Muscle of back (tissue), 3 donors: ENCODE measurements at regions not wholly inside any gene's neighbourhood (a gene's known extent, or its start where the extent isn't known, plus 50 kb on each side); places are given as distances from the start of the nearest gene placed in this dataset.
A peak's percentile ranks its signal among the peaks of the same experiment; 100 is the strongest.

Source experiments
- DNase-seq, 3 donors: peaks; one replicate each; pipeline versions ENCODE4 v3.0.0 to v3.0.0-alpha.2; 2013

DNA sequence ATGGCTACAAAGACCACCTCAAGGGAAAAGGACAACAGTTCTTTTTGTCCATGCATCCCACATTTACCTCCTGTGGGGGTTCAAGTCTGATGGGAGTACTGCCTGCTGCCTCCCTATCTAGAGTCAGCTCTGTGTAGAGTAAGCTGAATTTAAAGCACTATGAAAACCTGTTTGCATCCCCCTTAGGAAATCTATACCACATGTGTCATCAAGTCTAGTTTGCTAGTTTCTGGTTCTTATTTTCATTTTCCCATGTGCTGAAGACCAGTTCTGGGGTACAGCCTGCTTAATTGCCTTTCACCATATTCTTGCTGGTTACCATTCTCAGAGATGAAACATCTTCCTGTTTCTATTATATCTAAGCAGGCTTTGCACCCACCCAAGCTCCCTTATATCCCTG lies 470.3 kb downstream of the MBD2 start:
- no peak for DNase-seq

DNA sequence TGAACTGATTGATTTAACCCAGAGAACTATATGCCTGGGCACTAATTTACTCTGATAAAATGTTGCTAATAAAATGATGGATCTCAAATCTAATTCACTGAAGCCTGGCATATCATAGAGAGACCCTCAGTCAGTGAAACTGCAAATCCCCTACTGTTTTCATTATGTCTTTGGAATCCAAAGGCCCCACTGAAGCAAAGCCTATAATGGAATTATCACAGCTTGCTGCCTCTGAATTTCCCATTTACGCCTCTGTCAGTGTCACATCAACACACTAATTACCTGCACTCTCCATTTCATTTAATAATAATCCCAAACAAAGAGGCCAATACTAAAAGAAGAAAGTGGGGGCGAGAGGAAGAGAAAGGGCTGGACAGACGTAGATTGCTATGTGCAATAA lies 470.9 kb downstream of the MBD2 start:
- DNase-seq, result no peak

DNA sequence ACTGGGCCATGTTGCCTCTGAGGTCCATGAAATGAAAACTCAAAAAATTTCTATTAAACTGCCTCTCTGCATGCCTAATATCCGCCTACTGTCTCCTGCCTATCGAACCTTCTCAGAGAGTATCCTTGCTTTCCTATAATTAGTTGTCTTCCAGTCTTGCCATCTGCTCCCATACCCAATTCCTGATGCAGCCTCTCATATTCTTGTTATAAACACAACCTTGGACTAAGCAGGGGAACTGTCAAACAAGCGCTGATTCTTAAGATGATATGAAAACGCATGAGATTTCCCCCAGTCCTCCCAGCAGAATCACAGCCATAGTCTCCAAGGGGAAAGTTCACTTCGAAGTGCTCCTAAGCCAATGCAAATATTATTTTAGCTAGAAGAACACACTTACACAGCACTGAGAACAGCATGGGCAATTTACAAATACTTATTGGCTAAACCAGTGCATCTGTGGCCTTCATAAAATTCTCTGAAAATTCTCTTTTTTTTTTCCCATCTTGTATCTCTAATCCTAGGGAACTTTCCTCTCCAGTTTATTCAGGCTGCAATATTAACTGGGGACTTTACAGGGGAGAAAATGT lies 471.6 kb downstream of the MBD2 start:
- DNase-seq, result no peak

DNA sequence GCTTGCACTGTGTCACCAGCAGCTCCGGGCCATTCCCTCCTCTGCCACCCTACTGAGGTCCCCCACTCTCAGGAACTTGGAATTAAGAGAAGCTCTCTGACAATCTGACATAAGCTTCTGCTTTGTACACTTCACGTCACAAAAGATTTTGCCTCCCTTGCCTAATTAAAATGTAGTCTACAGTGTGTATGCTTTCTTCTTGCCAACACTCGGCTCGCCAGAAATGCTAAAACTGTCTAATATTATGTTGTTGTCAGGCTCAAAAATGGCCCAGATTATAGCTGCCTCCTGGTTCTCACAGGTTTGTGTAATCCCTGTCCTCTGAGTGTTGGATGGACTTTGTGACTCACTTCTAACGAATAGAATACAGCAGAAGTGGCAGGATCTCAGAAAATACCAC lies 474.7 kb downstream of the MBD2 start:
- DNase-seq, result no peak

DNA sequence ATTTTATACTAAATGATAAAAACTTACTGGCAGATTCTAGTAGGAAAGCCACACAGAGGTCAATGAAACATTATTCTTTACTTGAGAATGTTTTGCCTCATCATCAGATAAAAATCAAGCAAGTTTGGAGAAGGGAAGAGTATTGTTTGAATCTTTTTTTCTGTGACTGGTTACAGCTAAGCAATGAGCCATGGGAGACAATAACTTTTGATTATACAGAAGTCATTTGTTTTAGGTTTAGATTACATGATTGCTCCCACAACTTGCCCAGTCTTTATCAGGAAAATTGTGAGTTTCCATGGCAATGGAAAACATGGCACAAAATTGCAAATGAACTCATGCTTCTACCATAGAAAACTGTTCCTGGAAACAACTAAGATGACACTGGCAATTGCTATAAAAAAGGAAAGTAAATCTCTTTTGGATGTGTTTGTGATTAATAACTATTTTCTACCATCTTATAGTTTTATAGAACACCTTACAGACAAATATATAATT lies 476.8 kb downstream of the MBD2 start:
- DNase-seq, result peak in 1 of 3 donors; percentile 13

DNA sequence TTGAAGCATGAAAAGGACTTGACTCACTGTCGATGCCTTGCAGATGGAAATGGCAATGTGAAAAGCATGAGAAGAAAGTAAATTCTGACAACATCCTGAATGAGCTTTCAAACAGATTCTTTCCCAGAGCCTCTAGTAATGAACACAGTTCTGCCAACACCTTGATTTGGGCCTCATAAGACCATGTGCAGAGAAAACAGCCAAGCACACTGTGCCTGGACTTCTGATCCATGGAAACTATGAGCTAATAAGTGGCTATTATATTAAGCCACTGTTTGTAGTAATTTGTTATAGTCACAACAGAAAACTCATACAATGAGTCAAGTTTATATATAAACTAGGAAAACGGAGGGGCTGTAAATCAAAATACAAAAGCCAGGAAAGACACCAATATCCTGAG lies 477.3 kb downstream of the MBD2 start:
- peak in 1 of 3 donors; percentile 10 for DNase-seq

DNA sequence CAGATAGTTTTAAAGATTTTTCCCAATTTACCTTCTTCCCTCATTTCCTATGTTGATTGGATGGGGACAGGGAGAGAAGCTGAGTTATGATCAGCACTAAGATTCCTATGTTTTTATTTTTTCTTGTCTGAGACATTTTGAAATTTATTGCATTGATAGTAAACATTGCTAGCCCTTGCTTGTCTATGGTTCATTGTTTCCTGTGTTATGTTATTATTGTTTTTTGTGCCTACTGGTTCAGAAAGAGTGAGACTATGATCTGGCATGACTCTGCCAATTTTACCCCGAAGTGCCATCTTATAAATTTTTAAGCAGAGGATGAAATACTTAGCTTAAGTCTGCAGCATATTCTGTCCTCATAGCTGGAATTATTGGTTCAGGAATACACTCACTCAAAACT lies 478.5 kb downstream of the MBD2 start:
- DNase-seq, result no peak

DNA sequence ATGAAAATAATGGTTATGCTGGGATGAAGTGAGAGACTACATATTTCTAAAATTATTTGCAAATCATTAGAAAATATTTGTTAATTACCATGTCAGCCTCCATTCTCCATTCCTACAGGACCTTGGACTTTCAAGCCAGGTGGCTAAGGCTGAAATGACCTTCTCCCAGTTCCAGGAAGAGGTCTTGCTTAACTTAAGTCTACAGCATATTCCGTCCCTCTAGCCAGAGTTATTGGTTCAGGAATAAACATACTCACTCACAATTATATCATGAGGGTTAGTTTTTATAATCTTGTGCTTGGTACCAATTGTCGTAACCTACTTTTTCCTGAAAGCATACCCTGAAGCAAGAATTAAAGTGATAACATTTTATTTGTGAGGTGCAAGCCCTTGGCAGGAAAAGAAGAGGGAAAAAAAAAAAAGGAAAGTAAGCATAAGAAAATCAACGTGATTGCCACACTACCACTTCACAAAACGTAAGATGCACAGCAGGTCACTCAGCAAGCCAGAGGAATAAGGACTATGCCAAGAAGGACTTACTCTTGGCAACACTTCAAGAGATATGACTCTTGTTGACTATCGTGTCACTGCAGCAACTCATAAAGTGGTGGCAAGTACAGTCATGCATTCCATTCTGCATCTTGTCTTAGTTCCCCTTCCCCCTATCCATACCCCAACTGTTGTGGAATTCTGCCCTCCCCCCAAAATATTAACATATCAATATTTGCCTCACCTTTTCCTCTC lies 479.1 kb downstream of the MBD2 start:
- peak in 1 of 3 donors; percentile 19 for DNase-seq

DNA sequence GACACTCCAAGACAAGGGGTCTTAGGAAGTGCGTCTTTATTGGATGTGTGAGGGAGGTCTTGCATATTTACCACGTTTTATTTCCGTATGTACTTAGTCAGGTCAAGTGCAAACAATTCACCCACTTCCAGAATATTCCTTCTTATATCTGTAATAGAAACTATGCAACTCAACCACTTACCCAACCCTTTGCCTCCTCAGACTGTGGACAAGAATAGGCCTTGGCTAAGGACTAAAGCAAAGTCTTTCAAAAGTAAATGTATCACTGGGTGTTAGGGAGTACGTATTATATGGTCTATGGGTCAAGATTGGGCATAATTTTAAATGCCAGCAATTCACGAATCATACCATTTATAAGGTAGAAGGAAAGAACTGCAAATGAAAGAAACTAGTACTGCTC lies 484.8 kb downstream of the MBD2 start:
- DNase-seq, result no peak

DNA sequence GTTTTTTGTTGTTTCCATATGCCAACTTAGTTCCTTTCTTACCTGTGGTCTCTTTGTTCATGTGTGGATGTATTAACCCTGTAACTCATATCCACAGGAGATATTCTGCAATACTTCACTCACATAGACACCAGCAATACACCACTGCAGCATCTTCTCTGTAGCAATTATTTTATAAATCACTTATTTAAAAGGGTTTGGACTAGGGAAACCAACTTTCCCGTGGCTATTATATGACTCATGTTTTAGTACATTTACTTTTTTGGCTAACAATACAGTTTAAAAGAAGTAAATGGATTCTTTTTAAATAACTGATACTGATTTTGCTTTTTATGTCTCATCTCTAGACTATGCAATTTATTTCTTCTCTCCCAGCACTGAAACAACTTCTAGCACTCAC lies 488.9 kb downstream of the MBD2 start:
- DNase-seq, result no peak

DNA sequence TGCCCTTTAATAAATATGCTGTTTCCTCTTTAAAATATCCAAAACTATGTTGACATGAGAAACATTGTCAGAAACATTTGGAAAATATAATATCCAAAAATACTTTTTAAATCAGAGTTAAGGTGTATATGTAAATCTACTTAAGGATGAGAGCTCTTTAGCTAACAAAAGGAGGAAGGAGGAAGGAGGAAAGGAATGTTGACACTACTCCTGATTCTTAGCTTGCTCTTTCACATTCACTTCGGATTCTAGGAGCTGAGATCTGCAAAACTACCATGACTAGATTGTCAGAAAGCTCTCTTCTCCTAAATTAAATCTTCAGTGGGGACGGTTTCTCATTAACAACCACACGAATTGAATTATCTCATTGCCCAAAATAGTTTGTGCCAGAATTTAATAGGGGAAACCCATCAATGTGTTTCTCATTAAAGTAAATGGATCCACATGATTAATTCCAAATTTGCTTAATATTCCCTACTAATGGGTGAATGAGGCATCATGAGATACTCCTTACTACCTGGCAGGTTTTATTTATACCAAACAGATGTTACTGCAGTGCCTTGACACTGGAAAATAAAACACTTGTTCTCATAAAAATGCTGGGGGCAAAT lies 509.1 kb downstream of the MBD2 start:
- DNase-seq, result no peak

DNA sequence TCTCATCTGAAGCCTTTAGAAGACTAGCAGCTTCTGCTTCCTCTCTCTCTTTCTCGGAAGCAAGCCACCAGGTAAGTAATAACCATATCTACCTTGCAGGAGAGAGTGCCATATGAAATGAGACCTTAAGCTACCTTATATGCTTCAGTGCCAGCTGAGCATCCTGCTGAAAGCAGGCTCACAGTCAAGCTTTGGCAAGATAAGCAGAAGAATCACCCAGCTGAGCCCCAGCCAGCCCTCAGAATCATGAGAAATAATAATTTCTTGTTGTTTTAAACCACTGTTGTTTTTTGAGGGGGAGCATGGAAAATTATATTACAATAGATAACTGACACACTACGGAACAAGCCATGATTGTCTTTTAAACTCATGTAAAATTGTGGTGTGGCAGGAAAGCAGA lies 514.4 kb downstream of the MBD2 start:
- DNase-seq, result no peak

DNA sequence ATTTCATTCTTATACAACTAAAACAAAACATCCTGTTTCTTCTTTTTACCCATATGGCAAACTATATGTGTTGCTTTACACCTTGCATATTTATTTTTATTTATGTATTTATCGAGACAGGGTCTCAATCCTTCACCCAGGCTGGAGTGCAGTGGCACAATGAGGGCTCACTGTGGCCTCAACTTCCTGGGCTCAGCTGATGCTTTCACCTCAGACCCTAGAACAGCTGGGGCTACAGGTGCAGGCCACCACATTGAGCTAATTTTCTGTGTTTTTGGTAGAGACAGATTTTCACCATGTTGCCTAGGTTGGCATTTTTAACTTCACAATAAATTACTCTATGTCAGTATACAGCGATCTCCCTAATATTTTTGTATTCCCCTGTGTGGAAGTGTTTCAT lies 522.0 kb downstream of the MBD2 start:
- DNase-seq, result no peak

DNA sequence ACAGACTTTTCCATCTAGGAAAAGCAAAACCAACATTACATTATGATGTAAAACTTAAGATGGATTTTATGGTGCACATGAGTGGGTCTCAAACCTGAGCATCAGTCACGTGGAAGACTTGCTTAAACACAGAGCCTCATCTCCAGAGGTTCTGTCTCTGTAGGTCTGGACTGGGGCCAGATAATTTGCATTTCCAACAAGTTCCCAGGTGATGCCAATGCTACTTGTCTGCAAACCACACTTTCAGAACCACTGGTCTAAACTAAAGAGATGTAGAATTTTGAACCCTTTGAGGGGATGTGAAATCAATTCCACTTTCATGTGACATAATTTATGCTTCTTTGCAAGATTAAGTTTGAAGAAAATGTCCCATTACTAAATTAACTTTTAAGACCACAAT lies 522.8 kb downstream of the MBD2 start:
- no peak for DNase-seq

DNA sequence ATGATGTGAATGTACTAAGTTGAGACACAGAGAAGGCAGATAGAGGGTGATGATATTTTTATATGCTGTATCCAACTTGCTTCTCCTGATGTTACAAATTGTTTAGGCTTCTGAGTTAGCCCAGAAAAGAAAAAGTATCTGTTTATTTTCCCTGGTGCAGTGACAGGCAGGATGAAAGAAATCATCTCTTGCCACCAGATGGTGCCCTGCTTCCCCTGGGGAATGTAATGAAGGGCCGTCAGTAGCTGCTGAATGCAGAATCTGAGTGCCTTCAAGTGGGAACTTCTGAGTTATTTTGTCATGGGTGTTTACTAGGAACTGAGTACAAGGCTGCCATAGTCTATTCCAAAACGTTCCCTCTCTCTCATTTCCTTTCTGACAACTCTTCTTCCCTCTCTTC lies 525.6 kb downstream of the MBD2 start:
- DNase-seq, result peak in 2 of 3 donors; percentile 0 to 12

DNA sequence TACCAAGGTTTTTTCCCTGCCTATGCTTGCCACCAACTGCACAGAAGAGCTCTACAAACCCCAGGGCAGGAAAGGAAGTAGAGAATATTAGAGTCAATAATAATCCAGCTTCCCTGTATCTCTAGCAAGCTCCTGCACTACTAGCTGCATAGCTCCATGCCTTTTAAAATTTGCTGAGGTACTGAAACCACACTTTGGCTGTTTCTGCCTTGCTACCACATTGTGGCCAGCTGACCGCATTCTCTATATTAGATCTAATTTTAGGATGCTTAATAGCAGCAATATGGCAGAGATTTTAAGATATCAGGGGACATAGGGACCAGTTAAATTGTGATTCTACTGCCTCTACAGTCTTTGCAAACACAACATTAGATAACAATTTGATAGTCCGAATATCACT lies 534.6 kb downstream of the MBD2 start:
- DNase-seq, result no peak

DNA sequence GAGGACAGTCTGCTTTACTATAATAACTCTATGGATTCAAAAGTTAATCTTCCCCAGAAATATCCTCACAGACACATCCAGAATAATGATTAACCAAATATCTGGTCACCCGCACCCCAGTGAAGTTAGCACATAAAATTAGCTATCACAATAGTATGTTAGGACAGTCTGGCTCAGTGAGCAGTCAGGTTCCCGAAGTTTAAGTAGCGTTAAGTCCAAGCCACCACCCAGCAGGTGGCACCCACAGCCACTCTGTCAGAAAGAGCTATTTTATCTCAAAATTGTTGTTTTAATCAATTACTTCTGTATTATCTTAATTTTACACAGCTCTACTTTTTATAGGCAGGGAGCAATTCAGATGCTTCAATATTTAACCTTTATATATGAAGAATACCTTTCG lies 537.5 kb downstream of the MBD2 start:
- DNase-seq, result no peak

DNA sequence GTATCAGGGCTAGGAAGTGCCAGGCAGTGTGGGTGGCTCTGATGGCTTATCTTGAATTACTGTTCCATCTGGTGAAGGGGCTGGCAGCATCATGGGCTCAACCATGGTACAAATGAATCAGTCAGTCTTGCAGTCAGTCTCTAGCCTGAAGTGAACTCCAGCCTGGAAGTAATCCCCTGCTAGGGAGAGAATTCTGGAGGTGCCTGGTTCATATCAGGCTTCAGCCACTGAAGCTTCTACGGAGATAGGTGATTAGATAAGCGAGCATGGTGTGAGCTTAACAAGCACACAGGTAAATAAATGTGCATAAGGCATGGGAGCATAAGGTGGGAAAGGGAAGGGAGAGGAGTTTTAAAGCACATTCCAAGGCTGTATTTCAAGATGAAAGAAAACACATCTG lies 541.7 kb downstream of the MBD2 start:
- no peak for DNase-seq

DNA sequence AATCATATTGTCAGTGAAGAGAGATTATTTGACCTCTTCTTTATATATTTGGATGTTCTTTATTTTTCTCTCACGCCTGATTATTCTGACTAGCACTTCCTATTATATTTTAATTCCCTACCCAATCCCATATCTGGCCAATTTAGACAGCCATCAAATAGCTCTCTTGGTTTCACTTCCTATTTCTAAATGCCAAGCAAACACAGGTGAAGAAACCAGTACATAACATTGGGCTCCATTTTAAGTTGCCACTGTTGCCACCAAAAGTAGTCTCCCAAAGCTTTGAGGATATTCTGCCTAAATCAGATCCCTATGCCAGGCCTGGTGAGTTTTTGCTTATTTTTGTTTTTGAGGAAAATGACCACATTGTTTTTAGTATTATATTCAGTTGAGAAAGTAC lies 547.0 kb downstream of the MBD2 start:
- DNase-seq, result no peak

DNA sequence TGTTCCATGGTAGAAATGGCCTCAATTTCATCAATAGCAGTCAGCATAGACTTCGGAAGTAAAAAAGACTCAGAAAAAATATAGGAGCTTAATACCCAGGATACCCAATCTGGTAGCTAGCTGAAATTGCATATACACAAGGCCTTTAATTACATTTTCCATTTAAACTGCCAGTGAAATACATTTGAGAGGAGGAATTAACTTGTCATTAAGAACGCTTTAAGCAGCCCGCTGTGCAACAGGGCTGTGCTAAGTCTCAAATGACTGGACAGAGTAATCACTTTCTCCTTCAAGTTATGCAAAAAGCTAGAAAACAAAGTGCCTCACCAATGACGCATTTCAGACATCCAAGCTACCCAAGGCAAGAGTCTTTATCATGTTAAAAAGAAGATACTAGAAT lies 558.8 kb downstream of the MBD2 start:
- no peak for DNase-seq

DNA sequence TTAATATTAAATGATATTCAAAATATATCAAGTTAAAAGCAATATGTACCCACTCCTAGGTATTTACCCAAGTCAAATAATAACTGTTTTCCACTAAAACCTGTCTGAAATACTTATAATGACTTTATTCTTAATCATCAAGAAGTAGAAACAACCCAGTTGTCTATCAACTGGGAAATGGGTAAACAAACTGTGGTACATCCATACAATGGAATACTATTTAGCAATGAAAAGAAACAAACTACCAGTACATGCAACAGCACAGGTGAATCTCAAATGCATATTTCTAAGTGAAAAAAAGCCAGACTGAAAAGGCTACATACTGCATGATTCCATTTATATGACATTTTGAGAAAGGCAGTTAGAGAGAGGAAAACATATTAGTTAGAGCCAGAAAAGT lies 559.9 kb downstream of the MBD2 start:
- no peak for DNase-seq

DNA sequence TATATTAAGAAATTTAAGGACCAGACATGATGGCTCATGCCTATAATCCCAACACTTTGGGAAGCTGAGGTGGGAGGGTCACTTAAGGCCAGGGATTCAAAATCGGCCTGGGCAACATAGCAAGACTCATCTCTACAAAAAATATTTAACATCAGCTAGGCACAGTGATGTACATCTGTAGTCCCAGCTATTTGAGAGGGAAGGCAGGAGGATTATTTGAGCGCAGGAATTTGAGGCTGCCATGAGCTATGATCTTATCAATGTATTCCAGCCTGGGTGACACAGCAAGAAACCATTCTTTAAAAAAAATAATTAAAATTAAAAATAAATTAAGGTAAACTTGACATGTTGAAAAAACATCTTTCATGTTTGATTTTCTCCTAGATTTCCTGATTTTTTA lies 564.2 kb downstream of the MBD2 start:
- no peak for DNase-seq

DNA sequence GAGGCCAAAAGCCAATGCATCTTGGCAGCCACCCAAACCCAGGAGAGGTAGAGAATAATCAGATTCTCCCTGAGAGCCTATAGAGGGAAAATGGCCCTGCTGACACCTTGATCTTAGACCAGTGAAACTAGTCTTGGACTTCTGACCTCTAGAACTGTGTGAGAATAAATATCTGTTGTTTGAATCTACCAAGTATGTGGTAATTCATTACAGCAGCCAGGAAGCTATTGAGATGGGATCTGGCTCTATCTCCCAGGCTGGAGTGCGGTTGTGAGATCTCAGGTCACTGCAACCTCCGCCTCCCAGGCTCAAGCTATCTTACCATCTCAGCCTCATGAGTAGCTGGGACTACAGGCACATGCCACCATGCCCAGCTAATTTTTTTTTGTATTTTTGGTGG lies 567.2 kb downstream of the MBD2 start:
- no peak for DNase-seq

DNA sequence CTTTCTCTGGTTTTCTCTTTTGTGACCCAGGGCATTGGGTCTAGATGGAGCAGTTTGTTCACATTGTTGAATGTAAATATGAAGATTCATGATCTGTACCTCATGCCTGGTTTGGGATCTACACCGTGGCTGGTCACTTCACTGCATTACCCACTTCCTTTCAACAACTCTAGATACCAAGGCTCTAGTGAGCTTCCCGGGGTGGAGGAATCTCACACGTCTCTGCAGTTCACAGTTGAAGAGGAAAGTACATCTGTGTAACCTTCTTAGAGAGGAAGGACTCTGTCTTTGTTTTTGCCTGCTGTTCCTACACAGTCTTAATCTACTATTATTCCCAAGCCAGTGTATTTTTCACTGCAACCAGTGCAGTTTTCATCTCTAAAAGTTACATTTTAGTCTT lies 574.8 kb downstream of the MBD2 start:
- no peak for DNase-seq
